ENCODE measurements at regions not wholly inside any gene's neighbourhood (a gene's known extent, or its start where the extent isn't known, plus 50 kb on each side); places are given as distances from the start of the nearest gene placed in this dataset.

GRCh38 chr18:46416706-46417638 is 240.0 kb downstream of the LOXHD1 start:
- H3K4me1 Mint-ChIP-seq: no peaks in the 10 kb centered on the region
- ChIA-PET CTCF (no interaction called here), POLR2A (no interaction called here)
- intact Hi-C loops (cut with micrococcal nuclease): loop anchor here (5.0 kb wide), 1 partner anchor 135 kb away; no protein-coding TSS in a partner anchor
- no peak overlapping the region for H3K27ac Mint-ChIP-seq
- H3K9me3 Mint-ChIP-seq: no peaks in the 10 kb centered on the region
- no peak for TF ChIP-seq CTCF (IDR thresholded peaks at IDR 0.05)
- H3K4me3 Mint-ChIP-seq: no peak overlapping the region
- ATAC-seq (ENCODE audit: low read depth): no peak
- DNase-seq: no peak
- H3K27me3 Mint-ChIP-seq: no peaks in the 10 kb centered on the region
- H3K36me3 Mint-ChIP-seq (ENCODE audit: low read depth): no peaks in the 10 kb centered on the region

GRCh38 chr18:46418663-46419260 is 238.3 kb downstream of the LOXHD1 start:
- no peak for DNase-seq
- Mint-ChIP-seq H3K9me3 (no peaks in the 10 kb centered on the region), H3K27me3 (no peaks in the 10 kb centered on the region), H3K27ac (no peak overlapping the region), H3K4me1 (no peaks in the 10 kb centered on the region), H3K36me3 (ENCODE audit: low read depth) (no peaks in the 10 kb centered on the region), H3K4me3 (no peak overlapping the region)
- no peak for TF ChIP-seq CTCF (IDR thresholded peaks at IDR 0.05)
- no peak for ATAC-seq (ENCODE audit: low read depth)
- intact Hi-C loops (cut with micrococcal nuclease): loop anchor here (5.0 kb wide), 1 partner anchor 136 kb away; no protein-coding TSS in a partner anchor
- CTCF ChIA-PET: no interaction called here
- POLR2A ChIA-PET: no interaction called here

- CTCF ChIA-PET: no interaction called here
- POLR2A ChIA-PET: no interaction called here
- Mint-ChIP-seq H3K9me3 (no peaks in the 10 kb centered on the region), H3K27ac (no peak overlapping the region), H3K36me3 (ENCODE audit: low read depth) (no peaks in the 10 kb centered on the region), H3K4me1 (no peaks in the 10 kb centered on the region), H3K4me3 (no peak overlapping the region), H3K27me3 (no peaks in the 10 kb centered on the region)
- ATAC-seq (ENCODE audit: low read depth) (no peak), DNase-seq (no peak)
- TF ChIP-seq CTCF (IDR thresholded peaks at IDR 0.05): no peak
- intact Hi-C loops (cut with micrococcal nuclease): loop anchor here (5.0 kb wide), 1 partner anchor 137 kb away; no protein-coding TSS in a partner anchor
Measured at GRCh38 chr18:46419391-46420141, 237.5 kb downstream of the LOXHD1 start.

GRCh38 chr18:46421973-46422551 is 235.0 kb downstream of the LOXHD1 start:
- H3K9me3 Mint-ChIP-seq: no peaks in the 10 kb centered on the region
- H3K27me3 Mint-ChIP-seq: no peaks in the 10 kb centered on the region
- ChIA-PET POLR2A (no interaction called here), CTCF (no interaction called here)
- no peak for ATAC-seq (ENCODE audit: low read depth)
- no peak for DNase-seq
- H3K4me3 Mint-ChIP-seq: no peak overlapping the region
- intact Hi-C loops (cut with micrococcal nuclease): no loop called here
- no peak overlapping the region for H3K27ac Mint-ChIP-seq
- no peaks in the 10 kb centered on the region for H3K4me1 Mint-ChIP-seq
- TF ChIP-seq CTCF (IDR thresholded peaks at IDR 0.05): no peak
- no peaks in the 10 kb centered on the region for H3K36me3 Mint-ChIP-seq (ENCODE audit: low read depth)

Data from activated B cell treated with CpG ODN at 0.5 μM for 24 hours (primary cell).